HCT116 (cell line): ENCODE measurements at regions not wholly inside any gene's neighbourhood (a gene's known extent, or its start where the extent isn't known, plus 50 kb on each side); places are given as distances from the start of the nearest gene placed in this dataset.

Source experiments
- ATAC-seq: fragments of 200-7000 bp; cut with Tn5 transposase; 2 replicates; pipeline ENCODE4 v1.9.1; 2020; ENCODE audit warnings: mild to moderate bottlenecking, moderate library complexity
- BruUV-seq: library from RNA; stranded (reverse); fragments of 400-500 nt; replicated peaks from 2 replicates; lab custom pipeline; 2021; lab: Mats Ljungman, UMichigan
- CTCF ChIA-PET: fragments of 300-600 bp; sonication (Branson Sonifier 250); formaldehyde crosslinking; loops from one replicate; lab custom pipeline; 2021; ENCODE audit warnings: antibody characterized with exemption; lab: Charles Lee
- POLR2A ChIA-PET: fragments of 300-600, 350-600 bp; sonication (Branson Sonifier 250); formaldehyde crosslinking; loops from one replicate; lab custom pipeline; 2021; ENCODE audit warnings: antibody characterized with exemption; lab: Charles Lee
- RAD21 ChIA-PET, 2 experiments: fragments of 300-600 bp; sonication (Branson Sonifier 250); formaldehyde crosslinking; loops; one replicate each; lab custom pipeline; 2023; ENCODE audit warnings: low total read pairs in 2 of 2; ENCODE audit not compliant: uncharacterized antibody in 2 of 2, unreplicated experiment in 2 of 2, low non-redundant PET in 1 of 2; lab: Charles Lee
- DNase-seq: peaks from one replicate; pipeline ENCODE4 v3.0.0-alpha.2; 2010; ENCODE audit warnings: low read depth, low spot score
- H2AFZ ChIP-seq: fragments of 200-600 bp; shearing (Covaris generic), sonication (generic); 2 replicates; pipeline ENCODE4 v1.6.1; 2017; ENCODE audit warnings: low read depth, mixed run types, mixed read lengths, antibody characterized with exemption, low read length; ENCODE audit not compliant: poor library complexity, severe bottlenecking
- H3K27ac ChIP-seq: 2 replicates; pipeline ENCODE4 v1.5.1; 2012; ENCODE audit warnings: low read depth, low read length
- H3K27me3 ChIP-seq: fragments of 200-600 bp; sonication (generic); 2 replicates; pipeline ENCODE4 v1.6.1; 2016; ENCODE audit warnings: mixed run types, low read length, mixed read lengths; ENCODE audit not compliant: insufficient read depth
- H3K36me3 ChIP-seq, 2 experiments: fragments of 200-500 bp in 1 of 2; fragments of 200-600 bp in 1 of 2; sonication (Bioruptor generic) in 1 of 2; sonication (generic) in 1 of 2; 2 replicates each; pipeline versions ENCODE4 v1.5.1 to v1.6.1; 2014 to 2016; ENCODE audit warnings: low read length in 2 of 2, inconsistent platforms in 1 of 2, mixed read lengths in 1 of 2, mixed run types in 1 of 2; ENCODE audit not compliant: insufficient read depth in 2 of 2, control insufficient read depth in 1 of 2
- H3K4me1 ChIP-seq, 2 experiments: fragments of 200-600 bp in 1 of 2; sonication (generic) in 1 of 2; 2 replicates each; pipeline versions ENCODE4 v1.5.1 to v1.6.1; 2012 to 2017; ENCODE audit warnings: low read length in 2 of 2, inconsistent platforms in 1 of 2, mild to moderate bottlenecking in 1 of 2, mixed read lengths in 1 of 2, mixed run types in 1 of 2, moderate library complexity in 1 of 2; ENCODE audit not compliant: insufficient read depth in 2 of 2, control insufficient read depth in 1 of 2
- H3K4me2 ChIP-seq: fragments of 200-600 bp; sonication (generic); 2 replicates; pipeline ENCODE4 v1.6.1; 2017; ENCODE audit warnings: mixed run types, low read length, mixed read lengths
- H3K4me3 ChIP-seq, 2 experiments: fragments of 200-600 bp in 1 of 2; sonication (generic) in 1 of 2; replicated peaks in 1 of 2; 2 replicates each; pipeline ENCODE4 v1.5.1; 2011 to 2016; ENCODE audit warnings: low read length in 2 of 2, control low read depth in 1 of 2, low read depth in 1 of 2, mild to moderate bottlenecking in 1 of 2, mixed read lengths in 1 of 2, mixed run types in 1 of 2
- H3K79me2 ChIP-seq: fragments of 200-600 bp; sonication (generic); 2 replicates; pipeline ENCODE4 v1.6.1; 2017; ENCODE audit warnings: mild to moderate bottlenecking, mixed run types, low read length, moderate library complexity, mixed read lengths; ENCODE audit not compliant: insufficient read depth
- H3K9ac ChIP-seq: fragments of 200-600 bp; sonication (generic); 2 replicates; pipeline ENCODE4 v1.6.1; 2016; ENCODE audit warnings: low read length, mixed read lengths
- H3K9me2 ChIP-seq: fragments of 200-600 bp; sonication (generic), shearing (Covaris generic); 2 replicates; pipeline ENCODE4 v1.6.1; 2017; ENCODE audit warnings: mixed run types, mild to moderate bottlenecking, moderate library complexity; ENCODE audit not compliant: insufficient read depth
- H3K9me3 ChIP-seq, 2 experiments: fragments of 200-500 bp in 1 of 2; fragments of 200-600 bp in 1 of 2; sonication (Bioruptor generic) in 1 of 2; sonication (generic) in 1 of 2; 2 replicates each; pipeline ENCODE4 v1.6.1; 2014 to 2017; ENCODE audit warnings: low read length in 2 of 2, mixed read lengths in 2 of 2, inconsistent platforms in 1 of 2, low read depth in 1 of 2, mild to moderate bottlenecking in 1 of 2, mixed run types in 1 of 2, moderate library complexity in 1 of 2; ENCODE audit not compliant: control insufficient read depth in 1 of 2, insufficient read depth in 1 of 2
- H4K20me1 ChIP-seq: fragments of 200-600 bp; sonication (generic), shearing (Covaris generic); 2 replicates; pipeline ENCODE4 v1.6.1; 2017; ENCODE audit warnings: mixed run types, mild to moderate bottlenecking, moderate library complexity; ENCODE audit not compliant: insufficient read depth
- CEBPB ChIP-seq: IDR thresholded peaks from 2 replicates; pipeline ENCODE4 v1.6.1; 2012; ENCODE audit warnings: low read depth
- EZH2 ChIP-seq: fragments of 200-600 bp; sonication (generic); IDR thresholded peaks from 2 replicates; pipeline ENCODE4 v1.6.1; 2017; ENCODE audit warnings: antibody characterized with exemption, mixed run types
- FOSL1 ChIP-seq: IDR thresholded peaks from 2 replicates; pipeline ENCODE4 v1.6.1; 2012; ENCODE audit warnings: low read depth
- RAD21 ChIP-seq: IDR thresholded peaks from 2 replicates; pipeline ENCODE4 v1.6.1; 2012; ENCODE audit warnings: low read depth, mild to moderate bottlenecking
- SRF ChIP-seq: IDR thresholded peaks from 2 replicates; pipeline ENCODE4 v1.6.1; 2012; ENCODE audit warnings: low read depth
- TCF7L2 ChIP-seq: IDR thresholded peaks from 2 replicates; pipeline ENCODE4 v1.7.0; 2011; ENCODE audit warnings: borderline replicate concordance, inconsistent platforms; ENCODE audit not compliant: insufficient read depth, insufficient read length; ENCODE audit errors: extremely low read depth
- ZFX ChIP-seq: fragments of 450-650 bp; IDR thresholded peaks from 2 replicates; pipeline ENCODE4 v1.6.1; 2017
- intact Hi-C: fragments of 100-400 bp; cut with micrococcal nuclease; formaldehyde crosslinking; loops from 2 replicates; pipeline ENCODE4 v1.10.0; 2022
- TF ChIP-seq, protein P1 (sequence below), 3 experiments: fragments of 200-600 bp in 1 of 3; sonication (generic) in 1 of 3; IDR thresholded peaks in 2 of 3; conservative IDR thresholded peaks in 1 of 3; 2 replicates each; pipeline ENCODE4 v1.5.1; 2012 to 2017; ENCODE audit warnings: low read depth in 2 of 3, low read length in 2 of 3, antibody characterized with exemption in 1 of 3, borderline replicate concordance in 1 of 3, control low read depth in 1 of 3, mild to moderate bottlenecking in 1 of 3, mixed read lengths in 1 of 3, mixed run types in 1 of 3, moderate library complexity in 1 of 3; ENCODE audit not compliant: insufficient read depth in 1 of 3
- TF ChIP-seq, protein P2 (sequence below): IDR thresholded peaks from 2 replicates; pipeline ENCODE4 v1.6.1; 2012
- TF ChIP-seq, protein P3 (sequence below): IDR thresholded peaks from 2 replicates; pipeline ENCODE4 v1.6.1; 2011; ENCODE audit warnings: mild to moderate bottlenecking, low read length, moderate library complexity; ENCODE audit not compliant: insufficient replicate concordance; ENCODE audit errors: extremely low read depth

- Histone ChIP-seq H3K27ac (no peak overlapping the region), H3K36me3 (no peaks in the 10 kb centered on the region), H3K79me2 (no peaks in the 10 kb centered on the region), H2AFZ (no peak overlapping the region), H3K9ac (no peak overlapping the region), H3K9me2 (no peaks in the 10 kb centered on the region), H3K4me2 (no peak overlapping the region), H3K27me3 (no peaks in the 10 kb centered on the region), H4K20me1 (no peaks in the 10 kb centered on the region), H3K4me3 (no peak overlapping the region), H3K9me3 (no peaks in the 10 kb centered on the region), H3K4me1 (no peaks in the 10 kb centered on the region)
- ChIA-PET POLR2A (no interaction called here), RAD21 (no interaction called here), CTCF (no interaction called here)
- no peak for TF ChIP-seq TCF7L2
- TF ChIP-seq FOSL1 = no peak
- TF ChIP-seq, protein P1, sequence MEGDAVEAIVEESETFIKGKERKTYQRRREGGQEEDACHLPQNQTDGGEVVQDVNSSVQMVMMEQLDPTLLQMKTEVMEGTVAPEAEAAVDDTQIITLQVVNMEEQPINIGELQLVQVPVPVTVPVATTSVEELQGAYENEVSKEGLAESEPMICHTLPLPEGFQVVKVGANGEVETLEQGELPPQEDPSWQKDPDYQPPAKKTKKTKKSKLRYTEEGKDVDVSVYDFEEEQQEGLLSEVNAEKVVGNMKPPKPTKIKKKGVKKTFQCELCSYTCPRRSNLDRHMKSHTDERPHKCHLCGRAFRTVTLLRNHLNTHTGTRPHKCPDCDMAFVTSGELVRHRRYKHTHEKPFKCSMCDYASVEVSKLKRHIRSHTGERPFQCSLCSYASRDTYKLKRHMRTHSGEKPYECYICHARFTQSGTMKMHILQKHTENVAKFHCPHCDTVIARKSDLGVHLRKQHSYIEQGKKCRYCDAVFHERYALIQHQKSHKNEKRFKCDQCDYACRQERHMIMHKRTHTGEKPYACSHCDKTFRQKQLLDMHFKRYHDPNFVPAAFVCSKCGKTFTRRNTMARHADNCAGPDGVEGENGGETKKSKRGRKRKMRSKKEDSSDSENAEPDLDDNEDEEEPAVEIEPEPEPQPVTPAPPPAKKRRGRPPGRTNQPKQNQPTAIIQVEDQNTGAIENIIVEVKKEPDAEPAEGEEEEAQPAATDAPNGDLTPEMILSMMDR (IDR thresholded peaks at IDR 0.05 in 2 of 3, conservative IDR thresholded peaks at IDR 0.05 in 1 of 3; ENCODE audit: borderline replicate concordance in 1 of 3, insufficient read depth in 1 of 3, low read depth in 2 of 3, low read length in 2 of 3) = no peak
- TF ChIP-seq, protein P2, sequence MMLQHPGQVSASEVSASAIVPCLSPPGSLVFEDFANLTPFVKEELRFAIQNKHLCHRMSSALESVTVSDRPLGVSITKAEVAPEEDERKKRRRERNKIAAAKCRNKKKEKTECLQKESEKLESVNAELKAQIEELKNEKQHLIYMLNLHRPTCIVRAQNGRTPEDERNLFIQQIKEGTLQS = no peak
- TF ChIP-seq RAD21 = no peak
- TF ChIP-seq ZFX = no peak
- no peak for TF ChIP-seq SRF
- TF ChIP-seq EZH2 = no peak
- TF ChIP-seq, protein P3, sequence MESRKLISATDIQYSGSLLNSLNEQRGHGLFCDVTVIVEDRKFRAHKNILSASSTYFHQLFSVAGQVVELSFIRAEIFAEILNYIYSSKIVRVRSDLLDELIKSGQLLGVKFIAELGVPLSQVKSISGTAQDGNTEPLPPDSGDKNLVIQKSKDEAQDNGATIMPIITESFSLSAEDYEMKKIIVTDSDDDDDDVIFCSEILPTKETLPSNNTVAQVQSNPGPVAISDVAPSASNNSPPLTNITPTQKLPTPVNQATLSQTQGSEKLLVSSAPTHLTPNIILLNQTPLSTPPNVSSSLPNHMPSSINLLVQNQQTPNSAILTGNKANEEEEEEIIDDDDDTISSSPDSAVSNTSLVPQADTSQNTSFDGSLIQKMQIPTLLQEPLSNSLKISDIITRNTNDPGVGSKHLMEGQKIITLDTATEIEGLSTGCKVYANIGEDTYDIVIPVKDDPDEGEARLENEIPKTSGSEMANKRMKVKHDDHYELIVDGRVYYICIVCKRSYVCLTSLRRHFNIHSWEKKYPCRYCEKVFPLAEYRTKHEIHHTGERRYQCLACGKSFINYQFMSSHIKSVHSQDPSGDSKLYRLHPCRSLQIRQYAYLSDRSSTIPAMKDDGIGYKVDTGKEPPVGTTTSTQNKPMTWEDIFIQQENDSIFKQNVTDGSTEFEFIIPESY = no peak
- no peak for TF ChIP-seq CEBPB
- DNase-seq = no peak
- no peak for ATAC-seq
- intact Hi-C loops = no loop called here
- no TSS peak for BruUV-seq
These were observed 320.2 kb upstream of the RGMB start for GRCh38 chr5:98453296-98453695.
